ENCODE measurements at regions not wholly inside any gene's neighbourhood (a gene's known extent, or its start where the extent isn't known, plus 50 kb on each side); places are given as distances from the start of the nearest gene placed in this dataset.

- TF ChIP-seq, protein P1, sequence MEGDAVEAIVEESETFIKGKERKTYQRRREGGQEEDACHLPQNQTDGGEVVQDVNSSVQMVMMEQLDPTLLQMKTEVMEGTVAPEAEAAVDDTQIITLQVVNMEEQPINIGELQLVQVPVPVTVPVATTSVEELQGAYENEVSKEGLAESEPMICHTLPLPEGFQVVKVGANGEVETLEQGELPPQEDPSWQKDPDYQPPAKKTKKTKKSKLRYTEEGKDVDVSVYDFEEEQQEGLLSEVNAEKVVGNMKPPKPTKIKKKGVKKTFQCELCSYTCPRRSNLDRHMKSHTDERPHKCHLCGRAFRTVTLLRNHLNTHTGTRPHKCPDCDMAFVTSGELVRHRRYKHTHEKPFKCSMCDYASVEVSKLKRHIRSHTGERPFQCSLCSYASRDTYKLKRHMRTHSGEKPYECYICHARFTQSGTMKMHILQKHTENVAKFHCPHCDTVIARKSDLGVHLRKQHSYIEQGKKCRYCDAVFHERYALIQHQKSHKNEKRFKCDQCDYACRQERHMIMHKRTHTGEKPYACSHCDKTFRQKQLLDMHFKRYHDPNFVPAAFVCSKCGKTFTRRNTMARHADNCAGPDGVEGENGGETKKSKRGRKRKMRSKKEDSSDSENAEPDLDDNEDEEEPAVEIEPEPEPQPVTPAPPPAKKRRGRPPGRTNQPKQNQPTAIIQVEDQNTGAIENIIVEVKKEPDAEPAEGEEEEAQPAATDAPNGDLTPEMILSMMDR (IDR thresholded peaks at IDR 0.05): no peak
- no peak for TF ChIP-seq POLR2A (IDR thresholded peaks at IDR 0.05)
These were observed 122.9 kb upstream of the ZNF366 start for GRCh38 chr5:72630081-72630480.

Measured in breast epithelium (tissue), 3 donors.